Retinal pigment epithelial cell (primary cell): ENCODE measurements at regions not wholly inside any gene's neighbourhood (a gene's known extent, or its start where the extent isn't known, plus 50 kb on each side); places are given as distances from the start of the nearest gene placed in this dataset.

Experiments
- DNase-seq: peaks from one replicate; pipeline ENCODE4 v3.0.0-alpha.2; 2010; ENCODE audit warnings: low read depth
- H3K4me3 ChIP-seq: 2 replicates; pipeline ENCODE4 v1.5.1; 2011; ENCODE audit warnings: mild to moderate bottlenecking, low read length, control low read depth, moderate library complexity
- CTCF ChIP-seq: conservative IDR thresholded peaks from 2 replicates; pipeline ENCODE4 v1.5.1; 2011; ENCODE audit warnings: low read depth, low read length, control low read depth, inconsistent platforms

DNA sequence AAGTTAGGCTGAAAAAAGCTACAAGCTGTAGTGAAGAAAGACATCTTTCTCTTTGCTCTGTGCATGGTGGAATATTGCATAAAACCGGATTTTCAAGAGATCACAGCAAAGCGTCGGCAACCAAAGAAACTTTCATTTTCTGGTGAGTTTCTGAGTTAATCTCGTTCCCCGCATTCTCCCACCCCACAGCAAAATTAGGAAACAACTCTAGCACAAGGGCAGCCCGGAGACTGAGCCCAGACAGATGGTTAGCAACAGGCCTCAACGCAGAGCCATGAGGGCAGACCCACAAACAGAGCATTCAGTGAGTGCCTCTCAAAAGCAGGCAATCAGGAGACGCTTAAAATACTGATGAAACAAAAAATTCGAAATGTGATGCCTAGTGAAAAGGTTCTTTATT, 396.1 kb upstream of the KLF6 start:
- no peak for DNase-seq
- no peak overlapping the region for H3K4me3 ChIP-seq
- TF ChIP-seq CTCF: no peak

GRCh38 chr10:4177791-4178190, 392.8 kb upstream of the KLF6 start:
- no peak overlapping the region for H3K4me3 ChIP-seq
- TF ChIP-seq CTCF: no peak
- DNase-seq: no peak

- no peak for DNase-seq
- no peak for TF ChIP-seq CTCF
- no peak overlapping the region for H3K4me3 ChIP-seq
These were observed 391.7 kb upstream of the KLF6 start for GRCh38 chr10:4176500-4177281.

GRCh38 chr10:4174197-4174596, 389.2 kb upstream of the KLF6 start:
- no peak for DNase-seq
- H3K4me3 ChIP-seq: no peak overlapping the region
- TF ChIP-seq CTCF: peak; percentile 10

DNA sequence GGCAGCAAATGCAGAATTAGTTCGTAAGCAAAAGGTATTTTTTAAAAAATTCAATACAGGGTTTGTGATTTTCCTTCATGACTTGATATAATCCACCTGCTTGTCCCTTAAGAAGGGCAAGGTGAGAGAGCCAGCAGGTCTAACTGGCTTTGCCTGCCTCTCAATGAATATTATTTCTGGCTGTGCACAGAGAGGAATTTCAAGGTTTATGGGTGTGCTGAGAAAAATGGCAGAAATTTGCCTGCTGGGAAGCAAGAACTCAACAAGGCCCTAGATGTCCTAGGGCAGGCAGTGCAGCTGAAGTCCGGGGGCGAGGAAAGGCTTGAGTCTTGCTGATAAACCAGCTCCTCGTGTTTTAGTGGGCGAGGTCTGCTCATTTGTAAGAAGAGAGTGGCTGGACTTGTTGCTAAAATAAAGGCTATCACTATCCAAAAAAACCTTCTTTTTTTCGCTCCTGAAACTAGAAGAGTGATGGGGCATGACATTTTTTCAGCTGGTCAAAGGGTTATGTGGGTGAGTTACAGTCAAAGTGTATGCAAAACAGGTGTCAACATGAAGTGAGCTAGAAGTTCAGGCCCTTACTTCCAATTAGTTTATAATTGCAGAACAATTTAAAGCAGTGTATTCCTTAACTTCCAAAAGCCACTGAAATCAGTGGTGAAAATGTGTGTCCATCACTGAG, 385.8 kb upstream of the KLF6 start:
- no peak overlapping the region for H3K4me3 ChIP-seq
- TF ChIP-seq CTCF: no peak
- no peak for DNase-seq

DNA sequence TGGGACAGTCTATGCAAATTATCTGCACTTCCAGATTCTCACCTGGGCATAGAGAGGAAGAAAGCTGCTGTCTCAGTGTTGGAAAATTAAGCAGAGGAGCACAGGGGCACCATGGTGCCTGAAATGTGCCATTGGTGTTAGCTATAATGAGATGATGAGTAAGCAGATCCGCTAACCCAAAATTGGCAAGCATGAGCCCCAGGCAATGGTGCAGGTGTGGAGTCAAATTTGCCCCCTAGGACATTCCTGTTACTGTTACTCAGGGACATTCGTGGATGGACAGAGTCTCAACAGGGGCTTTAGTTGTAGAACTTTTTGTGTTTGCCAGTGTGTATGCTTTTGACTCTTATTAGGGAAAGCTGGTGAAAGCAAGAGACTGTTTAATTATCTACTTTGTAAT, 385.2 kb upstream of the KLF6 start:
- TF ChIP-seq CTCF: no peak
- H3K4me3 ChIP-seq: no peak overlapping the region
- DNase-seq: no peak

DNA sequence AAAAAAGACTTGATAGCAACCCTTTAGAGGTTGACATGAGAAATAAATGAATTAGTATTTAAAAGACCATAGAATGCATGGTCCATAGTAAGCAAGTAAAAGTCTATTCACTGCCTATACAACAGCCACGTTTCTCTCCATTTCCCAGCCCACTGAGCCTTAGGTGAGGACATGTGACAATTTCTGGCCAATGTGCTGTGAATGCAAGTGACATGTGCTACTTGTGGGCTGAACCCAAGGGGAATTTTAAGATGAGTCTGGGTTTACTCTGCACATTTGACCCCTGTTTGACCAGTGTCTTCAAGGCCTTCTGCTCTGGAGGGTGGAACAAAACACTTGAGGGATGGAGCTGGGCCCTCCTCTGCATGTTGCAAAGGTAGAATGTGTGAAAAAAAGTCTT, 384.4 kb upstream of the KLF6 start:
- H3K4me3 ChIP-seq: no peak overlapping the region
- TF ChIP-seq CTCF: no peak
- DNase-seq: no peak
